Fibroblast of mammary gland (primary cell): ENCODE measurements at regions not wholly inside any gene's neighbourhood (a gene's known extent, or its start where the extent isn't known, plus 50 kb on each side); places are given as distances from the start of the nearest gene placed in this dataset.
A peak's percentile ranks its signal among the peaks of the same experiment; 100 is the strongest.

ENCODE experiments used
- DNase-seq: peaks from one replicate; pipeline ENCODE4 v3.0.0-alpha.2; 2010; ENCODE audit warnings: low read depth
- H3K4me3 ChIP-seq: 2 replicates; pipeline ENCODE4 v1.5.1; 2011; ENCODE audit warnings: low read depth, mild to moderate bottlenecking, low read length, moderate library complexity; ENCODE audit not compliant: control insufficient read depth
- CTCF ChIP-seq: conservative IDR thresholded peaks from 2 replicates; pipeline ENCODE4 v1.5.1; 2011; ENCODE audit warnings: low read depth, low read length, inconsistent platforms; ENCODE audit not compliant: control insufficient read depth, insufficient read depth

GRCh38 chr15:95995375-95996168 is 334.9 kb upstream of the NR2F2 start:
- peak; percentile 41 for DNase-seq
- TF ChIP-seq CTCF: no peak
- no peak overlapping the region for H3K4me3 ChIP-seq

GRCh38 chr15:95996494-95996893 is 334.0 kb upstream of the NR2F2 start:
- no peak for TF ChIP-seq CTCF
- DNase-seq: peak; percentile 39
- no peak overlapping the region for H3K4me3 ChIP-seq

- peak; percentile 5 for DNase-seq
- no peak overlapping the region for H3K4me3 ChIP-seq
- no peak for TF ChIP-seq CTCF
Observed at GRCh38 chr15:95998935-95999334, 331.6 kb upstream of the NR2F2 start.

- no peak for DNase-seq
- no peak overlapping the region for H3K4me3 ChIP-seq
- TF ChIP-seq CTCF: no peak
Observed at GRCh38 chr15:96002890-96003859, 327.3 kb upstream of the NR2F2 start.

- no peak for TF ChIP-seq CTCF
- H3K4me3 ChIP-seq: no peak overlapping the region
- no peak for DNase-seq
Observed at GRCh38 chr15:96005906-96006305, 324.6 kb upstream of the NR2F2 start.

GRCh38 chr15:96011136-96011535 is 319.4 kb upstream of the NR2F2 start:
- no peak for DNase-seq
- no peak for TF ChIP-seq CTCF
- no peak overlapping the region for H3K4me3 ChIP-seq
